Right kidney (tissue), 1 donor: ENCODE measurements at regions not wholly inside any gene's neighbourhood (a gene's known extent, or its start where the extent isn't known, plus 50 kb on each side); places are given as distances from the start of the nearest gene placed in this dataset.

ENCODE experiments used
- DNase-seq: peaks from one replicate; pipeline ENCODE4 v3.0.0-alpha.2; 2016

GRCh38 chr9:115998666-115999065 lies 154.9 kb upstream of the PAPPA start:
- no peak for DNase-seq

DNA sequence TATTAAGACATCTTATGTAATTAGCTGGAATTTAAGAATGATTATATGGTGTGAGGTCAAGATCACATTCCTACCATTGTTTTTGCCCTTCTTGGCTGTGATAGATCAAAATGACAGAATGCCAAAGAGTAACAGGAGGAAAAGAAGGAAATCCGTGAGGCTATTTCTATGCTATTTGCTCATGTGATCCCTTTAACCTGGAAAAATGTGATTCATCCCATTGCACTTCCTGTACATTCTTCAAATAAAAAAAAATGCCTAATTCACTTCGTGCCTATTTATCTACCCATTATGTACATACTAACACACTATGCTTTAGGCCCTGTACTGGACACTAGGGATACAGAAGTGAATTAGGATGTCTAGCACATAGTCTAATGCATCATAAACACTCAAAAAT lies 154.1 kb upstream of the PAPPA start:
- no peak for DNase-seq

DNA sequence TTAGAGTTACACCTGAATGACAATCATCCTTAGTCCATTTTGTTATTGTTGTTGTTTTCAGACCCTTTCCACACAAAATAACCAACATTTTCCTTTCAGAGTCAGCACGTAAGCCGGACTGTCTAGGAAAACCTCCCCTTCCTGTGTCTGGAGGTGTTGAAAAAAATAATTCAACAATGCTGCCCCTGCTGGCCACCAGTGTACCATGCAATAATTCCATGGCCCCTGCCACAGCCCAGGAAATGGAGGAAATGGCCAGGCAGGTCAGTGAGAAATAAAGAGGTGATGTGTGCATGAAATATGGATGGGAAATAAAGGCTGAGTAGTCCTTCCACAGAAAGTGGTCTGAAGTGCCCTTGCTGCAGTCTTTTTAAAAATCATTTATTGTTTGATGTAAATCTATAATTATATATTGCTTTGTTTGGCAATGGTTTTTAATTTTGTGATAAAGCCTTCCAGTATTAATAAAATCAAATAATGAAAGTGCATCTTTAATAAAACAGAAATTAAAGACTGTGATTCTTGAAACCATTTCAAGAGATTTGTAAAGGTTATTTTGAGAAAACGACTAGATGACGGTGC lies 152.8 kb upstream of the PAPPA start:
- DNase-seq = no peak

DNA sequence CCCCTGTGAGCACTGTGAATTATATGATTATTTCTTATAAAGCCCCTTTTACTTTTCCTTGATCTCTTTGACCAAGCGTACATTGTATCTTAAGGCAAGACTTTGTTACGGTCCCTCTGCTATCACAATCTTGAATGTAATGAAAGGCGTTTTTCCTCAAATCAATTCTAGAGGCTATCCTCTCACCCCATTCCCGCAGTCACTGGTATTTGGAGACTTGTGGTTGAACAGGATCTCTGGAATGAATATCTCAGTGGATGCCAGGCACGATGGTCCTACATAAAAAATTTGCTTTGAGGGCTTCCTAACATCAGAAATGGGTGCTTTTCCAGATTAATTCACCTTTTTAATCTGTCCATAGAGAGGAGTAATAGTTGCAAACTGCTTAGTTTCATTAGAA lies 151.4 kb upstream of the PAPPA start:
- DNase-seq = no peak

DNA sequence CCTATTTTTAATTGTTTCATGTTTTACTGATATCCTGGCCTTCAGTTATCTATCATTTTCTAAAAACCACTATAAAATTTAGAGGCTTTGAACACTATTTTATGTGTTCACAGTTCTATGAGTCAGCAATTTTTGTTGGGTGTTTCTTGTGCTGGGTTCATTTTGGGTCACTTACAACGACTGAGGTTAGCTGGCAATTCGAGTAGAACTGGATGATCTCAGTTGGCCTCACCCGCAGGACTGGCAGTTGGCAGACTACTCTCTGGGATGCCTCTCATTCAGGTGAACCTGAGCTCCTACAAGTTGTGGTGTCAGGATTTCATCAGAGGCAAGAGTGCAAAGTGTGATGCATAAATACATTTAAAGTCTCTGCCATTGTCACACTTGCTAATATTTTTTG lies 151.0 kb upstream of the PAPPA start:
- DNase-seq = no peak

GRCh38 chr9:116003397-116003796 lies 150.2 kb upstream of the PAPPA start:
- DNase-seq = no peak

GRCh38 chr9:116005205-116005604 lies 148.4 kb upstream of the PAPPA start:
- DNase-seq = no peak

GRCh38 chr9:116007824-116008223 lies 145.8 kb upstream of the PAPPA start:
- DNase-seq = no peak

GRCh38 chr9:116008278-116008677 lies 145.3 kb upstream of the PAPPA start:
- no peak for DNase-seq

- DNase-seq = no peak
These were observed 144.2 kb upstream of the PAPPA start for GRCh38 chr9:116009420-116009819.

DNA sequence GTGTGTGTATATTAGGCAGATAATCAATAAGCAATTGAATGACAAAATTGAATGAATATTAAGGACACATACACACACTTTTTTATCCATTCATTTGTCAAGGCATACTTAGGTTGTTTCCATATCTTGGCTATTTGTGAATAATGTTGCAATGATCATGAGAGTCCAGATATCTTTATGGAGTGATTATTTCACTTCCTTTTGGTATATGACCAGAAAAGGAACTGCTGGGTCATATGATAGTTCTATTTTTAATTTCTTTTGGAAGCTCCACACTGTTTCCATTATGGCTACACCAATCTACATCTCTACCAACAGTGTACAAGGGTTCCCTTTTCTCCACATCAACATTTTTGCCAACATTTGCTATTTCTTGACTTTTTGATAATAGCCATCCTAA lies 137.7 kb upstream of the PAPPA start:
- DNase-seq = no peak

GRCh38 chr9:116020146-116020545 lies 133.4 kb upstream of the PAPPA start:
- DNase-seq = no peak

DNA sequence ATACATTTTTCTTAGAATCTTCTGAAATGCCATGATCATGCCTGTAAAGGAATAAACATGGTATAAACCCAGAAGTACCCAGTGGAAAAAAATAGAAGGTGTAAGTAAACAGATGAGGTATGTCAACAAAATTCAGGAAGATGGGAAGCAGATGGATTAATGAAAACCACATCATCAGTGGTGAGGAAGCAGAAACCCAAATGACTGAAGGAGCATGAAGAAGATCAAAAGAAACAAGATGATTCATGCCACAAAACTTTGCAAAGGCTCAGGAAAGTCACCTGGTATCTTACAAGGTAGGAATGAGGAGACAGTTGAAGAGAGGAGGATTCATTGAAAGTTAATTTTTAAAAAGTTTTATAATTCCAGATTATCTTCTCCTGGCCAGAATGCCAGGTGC lies 132.8 kb upstream of the PAPPA start:
- DNase-seq = no peak

- DNase-seq = no peak
These were observed 126.5 kb upstream of the PAPPA start for GRCh38 chr9:116027096-116027495.

- no peak for DNase-seq
These were observed 126.1 kb upstream of the PAPPA start for GRCh38 chr9:116027511-116027910.

DNA sequence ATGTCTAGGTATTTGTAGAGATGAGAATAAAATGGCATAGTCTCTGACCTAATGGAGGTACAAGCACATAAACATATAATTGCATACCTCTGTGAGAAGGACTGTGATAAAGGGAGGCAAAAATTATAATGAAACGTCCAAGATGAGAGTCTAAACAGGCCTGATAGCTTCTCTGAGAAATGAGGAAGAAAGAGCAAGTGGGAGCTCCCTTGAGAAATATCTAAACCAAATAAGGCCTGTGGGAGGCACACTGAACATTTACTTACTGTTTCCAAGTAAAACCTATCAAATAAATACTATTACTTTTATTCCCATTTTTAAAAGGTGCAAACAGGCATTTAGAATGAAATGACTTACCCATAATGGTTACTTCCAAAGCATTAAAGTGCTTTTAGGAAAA lies 125.6 kb upstream of the PAPPA start:
- DNase-seq = no peak

DNA sequence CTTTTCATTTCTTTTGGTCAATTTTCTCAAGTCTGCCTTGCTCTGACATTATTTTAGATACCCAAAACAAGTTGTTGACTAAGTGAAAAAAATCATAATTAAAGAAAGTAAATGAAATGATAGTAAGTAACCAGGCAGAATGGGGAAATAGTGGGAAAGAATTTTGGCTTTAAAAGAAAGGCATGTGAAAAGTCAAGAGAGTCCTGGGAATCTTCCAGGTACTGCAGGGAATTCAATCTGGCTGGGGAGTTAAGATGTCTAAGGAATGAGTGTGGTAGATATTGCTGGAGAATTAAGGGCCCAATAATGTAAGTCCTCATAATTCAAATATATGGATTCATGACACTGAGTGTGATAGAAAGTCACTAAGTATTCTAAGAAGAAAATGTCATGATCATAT lies 123.1 kb upstream of the PAPPA start:
- DNase-seq = no peak

DNA sequence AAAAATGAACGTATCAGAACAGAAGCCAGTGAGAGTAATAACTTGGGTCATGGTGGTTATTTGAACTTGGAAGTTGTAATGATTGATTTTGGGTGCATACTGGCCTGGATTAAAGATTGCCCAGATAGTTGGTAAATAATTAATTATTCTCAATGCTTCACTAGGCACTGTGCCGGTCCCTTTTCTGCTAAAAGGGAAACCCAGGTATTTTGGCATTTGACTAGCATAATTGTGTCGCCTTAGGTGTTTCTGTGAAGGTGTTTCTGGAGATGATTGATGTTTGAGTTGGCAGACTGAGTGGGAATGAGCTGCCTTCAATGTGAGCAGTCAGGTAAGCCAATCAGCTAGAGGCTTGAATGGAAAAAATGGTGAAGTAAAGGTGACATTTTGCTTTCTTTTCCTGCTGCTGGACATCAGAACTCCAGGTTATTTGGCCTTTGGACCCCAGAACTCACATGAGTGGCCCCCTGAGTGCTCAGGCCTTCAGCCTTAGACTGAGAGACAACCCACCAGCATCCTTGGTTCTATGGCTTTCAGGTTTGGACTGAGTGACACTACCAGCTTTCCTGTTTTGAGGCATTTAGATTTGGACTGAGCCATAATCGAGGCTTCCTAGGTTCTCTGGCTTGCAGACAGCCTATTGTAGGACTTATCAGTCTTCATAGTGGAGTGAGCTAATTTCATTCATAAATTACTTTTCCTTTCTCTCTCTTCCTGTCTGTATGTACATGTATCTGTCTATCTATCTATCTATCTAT lies 120.7 kb upstream of the PAPPA start:
- DNase-seq = peak; percentile 7

GRCh38 chr9:116039312-116039711 lies 114.3 kb upstream of the PAPPA start:
- no peak for DNase-seq

DNA sequence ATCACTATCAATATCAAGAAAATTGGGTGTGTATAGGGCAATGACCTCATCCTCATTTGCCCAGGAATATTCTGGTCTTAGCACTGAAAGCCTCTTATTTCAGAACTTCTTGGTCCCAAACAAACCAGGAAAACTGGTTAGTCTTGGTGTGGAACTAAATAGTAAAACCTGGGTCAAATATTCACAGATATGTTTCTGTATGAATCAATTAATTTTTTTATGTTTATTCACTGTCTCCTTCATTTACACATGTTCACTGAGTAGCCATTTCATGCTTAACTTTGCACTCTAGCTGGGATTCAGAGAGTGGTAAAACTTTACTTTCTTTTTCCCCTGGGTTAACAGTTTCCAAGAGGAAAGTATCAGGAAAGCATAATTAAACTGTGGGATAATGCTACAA lies 113.7 kb upstream of the PAPPA start:
- DNase-seq = no peak

- DNase-seq = no peak
These were observed 111.3 kb upstream of the PAPPA start for GRCh38 chr9:116042321-116042720.

DNA sequence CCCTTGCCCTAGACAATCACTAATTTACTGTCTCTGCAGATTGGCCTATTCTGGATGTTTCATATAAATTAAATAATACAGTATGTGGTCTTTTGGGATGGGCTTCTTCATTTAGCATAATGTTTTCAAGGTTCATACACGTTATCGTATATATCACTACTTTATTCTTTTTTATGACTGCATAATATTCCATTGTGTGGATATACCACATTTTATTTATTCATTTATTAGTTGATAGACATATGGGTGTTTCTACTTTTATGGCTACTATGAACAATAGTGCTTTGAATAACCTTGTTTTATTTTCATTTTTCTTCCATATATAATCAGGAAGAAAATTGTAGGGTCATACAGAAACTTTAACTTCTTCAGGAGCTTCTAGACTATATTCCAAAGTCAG lies 108.5 kb upstream of the PAPPA start:
- no peak for DNase-seq

DNA sequence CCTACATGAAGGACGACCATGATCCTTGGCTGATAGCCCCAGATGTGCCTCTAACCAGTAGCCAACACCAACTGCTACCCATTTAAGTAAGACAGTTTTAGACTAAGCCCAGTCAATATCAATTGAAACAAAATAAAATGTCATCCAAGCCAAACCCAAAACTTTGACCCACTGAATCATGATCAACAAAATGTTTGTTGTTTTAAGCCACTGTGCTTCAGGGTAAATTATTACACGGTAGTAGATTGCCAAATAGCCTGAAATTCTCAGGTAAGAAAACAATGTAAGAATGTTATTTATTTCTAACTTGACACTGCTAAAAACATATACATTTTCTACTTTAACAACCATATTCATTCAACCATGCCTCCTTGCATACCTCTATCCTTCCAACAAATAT lies 105.5 kb upstream of the PAPPA start:
- no peak for DNase-seq

GRCh38 chr9:116049456-116049855 lies 104.1 kb upstream of the PAPPA start:
- no peak for DNase-seq

DNA sequence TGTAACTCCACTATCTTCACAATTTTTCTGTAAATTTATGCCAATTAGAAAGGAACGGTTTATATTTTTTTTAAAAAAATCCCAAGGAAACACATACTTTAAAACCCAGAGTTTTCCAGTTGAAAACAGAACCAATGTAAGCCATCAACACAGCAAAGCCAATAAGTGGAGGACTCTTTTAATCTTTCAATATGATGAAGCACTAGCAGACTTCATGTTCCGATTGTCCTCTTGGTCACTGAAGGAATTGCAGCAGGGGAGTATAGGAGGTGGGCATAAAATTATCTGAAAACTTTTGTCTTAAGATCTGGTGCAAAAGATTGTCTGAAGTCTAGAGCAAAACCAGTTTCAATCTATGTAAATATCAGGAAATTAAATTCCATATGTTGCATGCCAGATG lies 102.1 kb upstream of the PAPPA start:
- DNase-seq = no peak
